ENCODE measurements at regions not wholly inside any gene's neighbourhood (a gene's known extent, or its start where the extent isn't known, plus 50 kb on each side); places are given as distances from the start of the nearest gene placed in this dataset.

GRCh38 chr13:107743100-107743499, 472.2 kb downstream of the LIG4 start:
- intact Hi-C loops (cut with micrococcal nuclease; ENCODE audit: unreplicated experiment) = loop anchor here (2.0 kb wide), 1 partner anchor 412 kb away; no protein-coding TSS in a partner anchor
- DNase-seq = no peak
- no peaks in the 10 kb centered on the region for H3K27me3 ChIP-seq (replicated peaks; ENCODE audit: control insufficient read depth, insufficient read depth, low read length)
- TF ChIP-seq CTCF (IDR thresholded peaks at IDR 0.05; ENCODE audit: insufficient read depth in 1 of 2, low read depth in 1 of 2, low read length in 1 of 2, severe bottlenecking in 1 of 2, unreplicated experiment in 1 of 2) = no peak
- Mint-ChIP-seq H3K4me1 (ENCODE audit: low read depth, unreplicated experiment) (no peaks in the 10 kb centered on the region), H3K4me3 (ENCODE audit: unreplicated experiment) (no peak overlapping the region), H3K27me3 (ENCODE audit: insufficient read depth, unreplicated experiment) (no peaks in the 10 kb centered on the region), H3K27ac (ENCODE audit: unreplicated experiment) (no peak overlapping the region), H3K36me3 (ENCODE audit: insufficient read depth, unreplicated experiment) (no peaks in the 10 kb centered on the region), H3K9me3 (ENCODE audit: unreplicated experiment) (no peaks in the 10 kb centered on the region)
- no peaks in the 10 kb centered on the region for H3K4me1 ChIP-seq
- ChIA-PET CTCF (no interaction called here), POLR2A (no interaction called here)
- no peaks in the 10 kb centered on the region for H3K36me3 ChIP-seq (ENCODE audit: control insufficient read depth, insufficient read depth, low read length)
- no peak overlapping the region for H3K4me3 ChIP-seq (ENCODE audit: low read depth, low read length)
- BruUV-seq (replicated peaks) = no TSS peak
- H3K9me3 ChIP-seq = no peaks in the 10 kb centered on the region

GRCh38 chr13:107742544-107742943, 472.8 kb downstream of the LIG4 start:
- H3K36me3 ChIP-seq (ENCODE audit: control insufficient read depth, insufficient read depth, low read length) = no peaks in the 10 kb centered on the region
- Mint-ChIP-seq H3K9me3 (ENCODE audit: unreplicated experiment) (no peaks in the 10 kb centered on the region), H3K27ac (ENCODE audit: unreplicated experiment) (no peak overlapping the region), H3K27me3 (ENCODE audit: insufficient read depth, unreplicated experiment) (no peaks in the 10 kb centered on the region), H3K36me3 (ENCODE audit: insufficient read depth, unreplicated experiment) (no peaks in the 10 kb centered on the region), H3K4me3 (ENCODE audit: unreplicated experiment) (no peak overlapping the region), H3K4me1 (ENCODE audit: low read depth, unreplicated experiment) (no peaks in the 10 kb centered on the region)
- TF ChIP-seq CTCF (IDR thresholded peaks at IDR 0.05; ENCODE audit: insufficient read depth in 1 of 2, low read depth in 1 of 2, low read length in 1 of 2, severe bottlenecking in 1 of 2, unreplicated experiment in 1 of 2) = no peak
- BruUV-seq (replicated peaks) = no TSS peak
- POLR2A ChIA-PET = no interaction called here
- no peaks in the 10 kb centered on the region for H3K27me3 ChIP-seq (replicated peaks; ENCODE audit: control insufficient read depth, insufficient read depth, low read length)
- intact Hi-C loops (cut with micrococcal nuclease; ENCODE audit: unreplicated experiment) = loop anchor here (2.0 kb wide), 1 partner anchor 412 kb away; no protein-coding TSS in a partner anchor
- CTCF ChIA-PET = no interaction called here
- H3K4me1 ChIP-seq = no peaks in the 10 kb centered on the region
- no peak for DNase-seq
- no peak overlapping the region for H3K4me3 ChIP-seq (ENCODE audit: low read depth, low read length)
- H3K9me3 ChIP-seq = no peaks in the 10 kb centered on the region

GRCh38 chr13:107738004-107738403, 477.3 kb downstream of the LIG4 start:
- no peak overlapping the region for H3K4me3 ChIP-seq (ENCODE audit: low read depth, low read length)
- Mint-ChIP-seq H3K27ac (ENCODE audit: unreplicated experiment) (no peak overlapping the region), H3K36me3 (ENCODE audit: insufficient read depth, unreplicated experiment) (no peaks in the 10 kb centered on the region), H3K9me3 (ENCODE audit: unreplicated experiment) (no peaks in the 10 kb centered on the region), H3K4me3 (ENCODE audit: unreplicated experiment) (no peak overlapping the region), H3K27me3 (ENCODE audit: insufficient read depth, unreplicated experiment) (no peaks in the 10 kb centered on the region), H3K4me1 (ENCODE audit: low read depth, unreplicated experiment) (no peaks in the 10 kb centered on the region)
- no peaks in the 10 kb centered on the region for H3K4me1 ChIP-seq
- no peak for DNase-seq
- POLR2A ChIA-PET = no interaction called here
- no TSS peak for BruUV-seq (replicated peaks)
- CTCF ChIA-PET = no interaction called here
- no peaks in the 10 kb centered on the region for H3K36me3 ChIP-seq (ENCODE audit: control insufficient read depth, insufficient read depth, low read length)
- H3K27me3 ChIP-seq (replicated peaks; ENCODE audit: control insufficient read depth, insufficient read depth, low read length) = no peaks in the 10 kb centered on the region
- TF ChIP-seq CTCF (IDR thresholded peaks at IDR 0.05; ENCODE audit: insufficient read depth in 1 of 2, low read depth in 1 of 2, low read length in 1 of 2, severe bottlenecking in 1 of 2, unreplicated experiment in 1 of 2) = no peak
- intact Hi-C loops (cut with micrococcal nuclease; ENCODE audit: unreplicated experiment) = no loop called here
- H3K9me3 ChIP-seq = no peaks in the 10 kb centered on the region
